ENCODE measurements at regions not wholly inside any gene's neighbourhood (a gene's known extent, or its start where the extent isn't known, plus 50 kb on each side); places are given as distances from the start of the nearest gene placed in this dataset.

DNA sequence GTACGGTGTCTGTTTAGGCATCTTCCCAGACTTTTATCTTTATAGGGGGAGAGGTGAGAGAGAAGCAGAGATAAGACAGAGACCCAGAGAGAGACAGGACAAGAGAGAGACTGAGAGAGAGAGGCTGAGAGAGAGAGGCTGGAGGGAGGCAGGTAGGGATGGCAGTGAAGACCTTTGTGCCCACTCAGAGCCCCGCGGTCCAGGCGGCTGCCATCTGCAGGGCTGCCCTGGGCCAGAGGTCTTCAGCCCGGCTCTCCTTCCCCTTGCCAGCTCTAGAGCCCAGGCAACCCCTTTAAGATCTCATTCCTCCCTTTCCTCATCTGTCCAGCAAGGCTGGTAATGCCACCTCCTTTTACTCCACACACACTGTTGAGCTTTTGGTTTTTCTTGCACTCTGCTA is 610.0 kb downstream of the GALR1 start:
- TF ChIP-seq, protein P1, sequence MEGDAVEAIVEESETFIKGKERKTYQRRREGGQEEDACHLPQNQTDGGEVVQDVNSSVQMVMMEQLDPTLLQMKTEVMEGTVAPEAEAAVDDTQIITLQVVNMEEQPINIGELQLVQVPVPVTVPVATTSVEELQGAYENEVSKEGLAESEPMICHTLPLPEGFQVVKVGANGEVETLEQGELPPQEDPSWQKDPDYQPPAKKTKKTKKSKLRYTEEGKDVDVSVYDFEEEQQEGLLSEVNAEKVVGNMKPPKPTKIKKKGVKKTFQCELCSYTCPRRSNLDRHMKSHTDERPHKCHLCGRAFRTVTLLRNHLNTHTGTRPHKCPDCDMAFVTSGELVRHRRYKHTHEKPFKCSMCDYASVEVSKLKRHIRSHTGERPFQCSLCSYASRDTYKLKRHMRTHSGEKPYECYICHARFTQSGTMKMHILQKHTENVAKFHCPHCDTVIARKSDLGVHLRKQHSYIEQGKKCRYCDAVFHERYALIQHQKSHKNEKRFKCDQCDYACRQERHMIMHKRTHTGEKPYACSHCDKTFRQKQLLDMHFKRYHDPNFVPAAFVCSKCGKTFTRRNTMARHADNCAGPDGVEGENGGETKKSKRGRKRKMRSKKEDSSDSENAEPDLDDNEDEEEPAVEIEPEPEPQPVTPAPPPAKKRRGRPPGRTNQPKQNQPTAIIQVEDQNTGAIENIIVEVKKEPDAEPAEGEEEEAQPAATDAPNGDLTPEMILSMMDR (conservative IDR thresholded peaks at IDR 0.05; ENCODE audit: low read length) = no peak
- no peak for TF ChIP-seq EZH2phosphoT487 (IDR thresholded peaks at IDR 0.05; ENCODE audit: borderline replicate concordance, low read depth, low read length)
